Colonic mucosa (tissue), 4 donors: ENCODE measurements at regions not wholly inside any gene's neighbourhood (a gene's known extent, or its start where the extent isn't known, plus 50 kb on each side); places are given as distances from the start of the nearest gene placed in this dataset.

ENCODE experiments used
- DNase-seq: peaks from one replicate; pipeline ENCODE4 v3.0.0-alpha.2; 2020
- H3K27ac ChIP-seq: fragments of 200-600 bp; one replicate; pipeline ENCODE4 v1.8.0; 2021
- H3K27me3 ChIP-seq: fragments of 200-600 bp; one replicate; pipeline ENCODE4 v1.8.0; 2021
- H3K36me3 ChIP-seq: fragments of 200-600 bp; one replicate; pipeline ENCODE4 v1.8.0; 2021
- H3K4me1 ChIP-seq: fragments of 200-600 bp; one replicate; pipeline ENCODE4 v1.8.0; 2021; ENCODE audit warnings: mild to moderate bottlenecking
- H3K4me3 ChIP-seq: fragments of 200-600 bp; one replicate; pipeline ENCODE4 v1.8.0; 2021
- H3K9ac ChIP-seq, 2 donors: one replicate each; pipeline ENCODE4 v1.7.0; 2013; ENCODE audit warnings: control low read depth in 2 of 2, low read depth in 2 of 2, low read length in 2 of 2
- H3K9me3 ChIP-seq: fragments of 200-600 bp; one replicate; pipeline ENCODE4 v1.8.0; 2021
- intact Hi-C: fragments of 100-400 bp; cut with DNase I; formaldehyde crosslinking; loops from one replicate; pipeline ENCODE4 v1.14.1; 2022
- TF ChIP-seq, protein P1 (sequence below): fragments of 200-600 bp; IDR thresholded peaks from one replicate; pipeline ENCODE4 v1.8.0; 2022; ENCODE audit warnings: antibody characterized with exemption, mild to moderate bottlenecking
- donor health status: healthy.
- donor health status: DM: no; HTN: no; CAD: no.
- donor health status: DM: no; HTN: no; CAD: no.

DNA sequence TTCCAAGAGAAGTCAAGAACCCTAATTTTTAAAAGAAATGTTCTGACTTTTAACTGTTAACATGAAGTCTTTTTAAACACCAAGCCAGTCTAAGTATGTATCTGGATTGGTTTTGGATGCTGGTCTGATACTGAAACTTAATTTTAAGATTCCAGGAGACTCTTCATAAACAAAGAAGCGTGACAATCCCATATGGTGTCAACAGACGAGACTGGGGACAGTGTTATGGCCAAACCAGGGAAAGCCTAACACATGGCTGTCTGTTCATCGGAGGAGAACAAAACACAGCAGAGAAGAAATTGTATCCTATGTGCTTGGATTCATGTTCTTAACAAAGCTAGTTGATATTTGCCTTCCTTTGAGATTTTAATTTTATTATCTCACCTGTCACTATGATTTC is 80.5 kb upstream of the UPP2 start:
- H3K9me3 ChIP-seq = no peaks in the 10 kb centered on the region
- no peaks in the 10 kb centered on the region for H3K36me3 ChIP-seq
- H3K27ac ChIP-seq = no peak overlapping the region
- intact Hi-C loops = no loop called here
- H3K4me1 ChIP-seq = no peaks in the 10 kb centered on the region
- DNase-seq = no peak
- TF ChIP-seq, protein P1, sequence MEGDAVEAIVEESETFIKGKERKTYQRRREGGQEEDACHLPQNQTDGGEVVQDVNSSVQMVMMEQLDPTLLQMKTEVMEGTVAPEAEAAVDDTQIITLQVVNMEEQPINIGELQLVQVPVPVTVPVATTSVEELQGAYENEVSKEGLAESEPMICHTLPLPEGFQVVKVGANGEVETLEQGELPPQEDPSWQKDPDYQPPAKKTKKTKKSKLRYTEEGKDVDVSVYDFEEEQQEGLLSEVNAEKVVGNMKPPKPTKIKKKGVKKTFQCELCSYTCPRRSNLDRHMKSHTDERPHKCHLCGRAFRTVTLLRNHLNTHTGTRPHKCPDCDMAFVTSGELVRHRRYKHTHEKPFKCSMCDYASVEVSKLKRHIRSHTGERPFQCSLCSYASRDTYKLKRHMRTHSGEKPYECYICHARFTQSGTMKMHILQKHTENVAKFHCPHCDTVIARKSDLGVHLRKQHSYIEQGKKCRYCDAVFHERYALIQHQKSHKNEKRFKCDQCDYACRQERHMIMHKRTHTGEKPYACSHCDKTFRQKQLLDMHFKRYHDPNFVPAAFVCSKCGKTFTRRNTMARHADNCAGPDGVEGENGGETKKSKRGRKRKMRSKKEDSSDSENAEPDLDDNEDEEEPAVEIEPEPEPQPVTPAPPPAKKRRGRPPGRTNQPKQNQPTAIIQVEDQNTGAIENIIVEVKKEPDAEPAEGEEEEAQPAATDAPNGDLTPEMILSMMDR = no peak
- H3K27me3 ChIP-seq = no peaks in the 10 kb centered on the region
- no peak overlapping the region for H3K9ac ChIP-seq
- no peak overlapping the region for H3K4me3 ChIP-seq

DNA sequence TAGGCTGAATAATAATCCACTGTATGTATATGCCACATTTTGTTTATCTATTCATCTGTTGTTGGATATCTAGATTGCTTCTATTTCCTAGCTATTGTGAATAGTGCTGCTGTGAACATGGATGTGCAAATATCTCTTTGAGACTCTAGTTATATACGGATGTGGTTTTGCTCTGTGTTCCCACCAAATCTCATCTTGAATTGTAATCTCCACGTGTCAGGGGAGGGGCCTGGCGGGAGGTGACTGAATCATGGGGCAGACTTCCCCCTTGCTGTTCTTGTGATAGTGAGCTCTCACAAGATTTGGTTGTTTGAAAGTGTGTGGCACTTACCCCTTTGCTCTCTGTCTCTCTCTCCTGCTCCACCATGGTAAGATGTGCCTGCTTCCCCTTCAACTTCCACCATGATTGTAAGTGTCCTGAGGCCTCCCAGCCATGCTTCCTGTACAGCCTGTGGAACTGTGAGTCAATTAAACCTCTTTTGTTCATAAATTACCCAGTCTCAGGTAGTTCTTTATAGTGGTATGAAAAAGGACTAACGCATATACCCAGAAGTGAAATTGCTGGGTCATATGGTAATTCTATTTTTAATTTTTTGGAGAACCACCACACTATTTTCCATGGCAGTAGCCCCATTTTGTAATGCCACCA is 86.1 kb upstream of the UPP2 start:
- Histone ChIP-seq H3K4me3 (no peak overlapping the region), H3K27me3 (no peaks in the 10 kb centered on the region), H3K27ac (no peak overlapping the region), H3K4me1 (no peaks in the 10 kb centered on the region), H3K9me3 (no peaks in the 10 kb centered on the region), H3K9ac (no peak overlapping the region), H3K36me3 (no peaks in the 10 kb centered on the region)
- intact Hi-C loops = loop anchor here (10.0 kb wide), 1 partner anchor 691 kb away; the partner anchor contains the start of gene ERMN
- TF ChIP-seq, protein P1 = no peak
- DNase-seq = no peak

DNA sequence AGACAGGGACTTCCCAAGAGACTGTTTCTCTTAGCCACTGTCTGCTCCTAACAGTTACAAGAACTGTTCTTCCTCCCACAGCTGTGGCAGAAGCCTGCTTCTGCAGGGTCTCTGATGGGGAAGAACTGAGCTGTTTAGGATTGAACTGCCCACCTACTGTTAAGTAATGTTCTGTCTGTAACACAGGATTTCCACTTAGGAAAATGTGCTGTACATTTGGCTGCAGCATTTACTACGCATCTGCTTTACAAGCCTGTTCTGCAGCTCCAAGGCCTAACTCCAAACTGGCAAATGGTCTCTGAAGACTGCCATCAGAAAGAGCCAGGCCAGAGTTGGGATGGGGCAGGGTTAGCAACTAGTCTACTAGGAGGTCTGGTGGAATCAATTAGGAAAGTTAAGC is 87.8 kb upstream of the UPP2 start:
- intact Hi-C loops = loop anchor here (5.0 to 10.0 kb wide), 2 partner anchors 522 to 689 kb away; partner anchors contain the start of gene ERMN
- no peak overlapping the region for H3K27ac ChIP-seq
- no peak overlapping the region for H3K4me3 ChIP-seq
- H3K9me3 ChIP-seq = no peaks in the 10 kb centered on the region
- no peaks in the 10 kb centered on the region for H3K36me3 ChIP-seq
- no peak for DNase-seq
- no peaks in the 10 kb centered on the region for H3K4me1 ChIP-seq
- no peaks in the 10 kb centered on the region for H3K27me3 ChIP-seq
- TF ChIP-seq, protein P1 = no peak
- no peak overlapping the region for H3K9ac ChIP-seq

DNA sequence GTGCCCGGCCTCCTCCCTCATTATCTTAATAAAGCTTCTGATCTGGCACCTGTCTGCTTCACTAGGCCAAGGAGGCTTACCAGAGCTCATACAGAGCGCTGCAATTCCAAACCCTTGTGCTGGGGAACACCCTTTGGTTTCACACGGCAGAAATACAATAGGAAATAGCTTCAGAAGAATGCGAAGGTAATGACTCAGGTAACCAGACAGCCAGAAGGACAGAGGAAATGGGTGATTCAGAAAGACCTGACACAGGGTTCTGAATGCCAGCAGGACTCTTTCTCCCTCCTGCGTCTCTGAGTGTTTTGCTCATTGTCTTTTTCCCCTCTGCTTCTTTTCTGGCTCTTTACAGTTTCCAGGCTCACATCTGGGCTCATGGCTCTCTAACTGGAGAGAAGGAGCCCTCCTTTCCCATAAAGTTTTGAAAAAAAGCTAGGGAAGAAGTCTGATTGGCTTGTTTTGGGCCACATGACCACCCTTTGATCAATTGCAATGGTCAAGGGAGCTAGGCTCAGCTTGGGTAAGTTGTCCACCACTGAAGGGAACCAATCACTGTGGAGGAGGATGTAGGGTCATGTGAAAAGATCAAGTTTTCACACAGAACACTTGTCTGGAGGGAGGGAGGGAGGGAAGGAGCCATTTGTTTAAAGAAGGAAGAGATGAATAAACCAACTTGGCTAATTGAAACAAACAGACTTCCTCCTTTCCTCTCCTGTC is 90.5 kb upstream of the UPP2 start:
- no peaks in the 10 kb centered on the region for H3K36me3 ChIP-seq
- no peaks in the 10 kb centered on the region for H3K27me3 ChIP-seq
- no peak overlapping the region for H3K4me3 ChIP-seq
- no peak for DNase-seq
- no peak overlapping the region for H3K9ac ChIP-seq
- H3K4me1 ChIP-seq = no peaks in the 10 kb centered on the region
- TF ChIP-seq, protein P1 = no peak
- intact Hi-C loops = loop anchor here (5.0 to 10.0 kb wide), 2 partner anchors 519 to 686 kb away; partner anchors contain the start of gene ERMN
- no peaks in the 10 kb centered on the region for H3K9me3 ChIP-seq
- H3K27ac ChIP-seq = no peak overlapping the region

DNA sequence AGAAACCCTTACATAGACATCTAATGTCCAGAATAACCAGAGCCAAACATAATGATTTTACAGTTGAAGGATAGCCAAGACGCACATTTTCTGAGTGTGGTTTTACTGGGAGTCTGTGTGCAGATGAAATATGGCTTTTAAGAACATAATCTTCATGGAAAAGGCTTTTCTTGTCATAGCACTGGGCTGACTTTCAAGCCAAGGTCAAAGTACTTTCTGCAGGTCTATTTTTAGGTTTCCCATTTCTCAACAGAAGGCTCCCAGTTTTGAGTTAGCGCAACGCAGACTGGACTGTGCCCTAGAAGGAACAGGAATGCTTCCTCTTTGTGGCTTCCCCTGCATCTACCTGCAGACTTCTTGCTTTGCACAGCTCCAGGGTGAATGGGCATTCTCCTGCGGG is 92.3 kb upstream of the UPP2 start:
- no peaks in the 10 kb centered on the region for H3K36me3 ChIP-seq
- no peaks in the 10 kb centered on the region for H3K9me3 ChIP-seq
- no peak overlapping the region for H3K4me3 ChIP-seq
- TF ChIP-seq, protein P1 = no peak
- no peak overlapping the region for H3K9ac ChIP-seq
- no peak overlapping the region for H3K27ac ChIP-seq
- no peaks in the 10 kb centered on the region for H3K4me1 ChIP-seq
- no peaks in the 10 kb centered on the region for H3K27me3 ChIP-seq
- no peak for DNase-seq
- intact Hi-C loops = loop anchor here (10.0 kb wide), 1 partner anchor 135 kb away; the partner anchor contains the start of gene ACVR1
